HepG2 (cell line): ENCODE measurements at regions not wholly inside any gene's neighbourhood (a gene's known extent, or its start where the extent isn't known, plus 50 kb on each side); places are given as distances from the start of the nearest gene placed in this dataset.

Experiments used
- ATAC-seq: fragments of 200-7000 bp; cut with Tn5 transposase; 3 replicates; pipeline ENCODE4 v1.9.1; 2020; ENCODE audit warnings: mild to moderate bottlenecking, moderate library complexity
- BruUV-seq: library from RNA; stranded (reverse); fragments of 400-500 nt; replicated peaks from 2 replicates; lab custom pipeline; 2021; lab: Mats Ljungman, UMichigan
- CTCF ChIA-PET: fragments of 300-600 bp; formaldehyde crosslinking; extraction: SDS; loops from one replicate; lab custom pipeline; 2021; ENCODE audit warnings: low total read pairs, inconsistent platforms, low intra/inter-chr PET ratio; lab: Yijun Ruan, JAX
- POLR2A ChIA-PET: fragments of 350-600 bp; sonication (Branson Sonifier 250); formaldehyde crosslinking; loops from one replicate; lab custom pipeline; 2020; ENCODE audit warnings: antibody characterized with exemption, inconsistent platforms; lab: Yijun Ruan, JAX
- DNase-seq: peaks from one replicate; pipeline ENCODE4 v3.0.0-alpha.2; 2015; ENCODE audit warnings: low spot score
- FAIRE-seq: peaks from 3 replicates; lab custom pipeline; 2011; peaks lifted over from hg19 to GRCh38; lab: Jason Lieb, UNC
- H2AFZ ChIP-seq: one replicate; pipeline ENCODE4 v1.6.1; 2011; ENCODE audit warnings: low read length, inconsistent platforms
- H3K27ac ChIP-seq: fragments of 300-600 bp; 3 replicates; pipeline ENCODE4 v1.8.0; 2011; ENCODE audit warnings: mixed run types, mild to moderate bottlenecking, mixed read lengths, low read length, inconsistent platforms; ENCODE audit not compliant: insufficient read depth; ENCODE audit errors: extremely low read length
- H3K27me3 ChIP-seq, 2 experiments: fragments of 200-600 bp in 1 of 2; 2 replicates in 1 of 2; 3 replicates in 1 of 2; pipeline versions ENCODE4 v1.6.0 to v1.8.0; 2011; ENCODE audit warnings: low read length in 2 of 2, mild to moderate bottlenecking in 2 of 2, moderate library complexity in 2 of 2, inconsistent platforms in 1 of 2; ENCODE audit not compliant: insufficient read depth in 2 of 2, control insufficient read depth in 1 of 2
- H3K36me3 ChIP-seq, 2 experiments: fragments of 200-600 bp in 1 of 2; replicated peaks in 1 of 2; 2 replicates in 1 of 2; 3 replicates in 1 of 2; pipeline versions ENCODE4 v1.5.1 to v1.8.0; 2011; ENCODE audit warnings: low read length in 2 of 2, inconsistent platforms in 1 of 2; ENCODE audit not compliant: insufficient read depth in 2 of 2, control insufficient read depth in 1 of 2
- H3K4me1 ChIP-seq: 2 replicates; pipeline ENCODE4 v1.5.1; 2012; ENCODE audit warnings: low read length, inconsistent platforms; ENCODE audit not compliant: insufficient read depth
- H3K4me2 ChIP-seq: 2 replicates; pipeline ENCODE4 v1.6.0; 2011; ENCODE audit warnings: low read depth, low read length, inconsistent platforms
- H3K4me3 ChIP-seq, 3 experiments: fragments of 200-600 bp in 1 of 3; sonication (generic), shearing (Covaris generic) in 1 of 3; replicated peaks in 1 of 3; 2 replicates each; pipeline ENCODE4 v1.5.1; 2011 to 2016; ENCODE audit warnings: low read length in 3 of 3, inconsistent platforms in 2 of 3, low read depth in 2 of 3, mild to moderate bottlenecking in 2 of 3, control low read depth in 1 of 3, mixed read lengths in 1 of 3; ENCODE audit not compliant: insufficient read depth in 1 of 3
- H3K79me2 ChIP-seq: one replicate; pipeline ENCODE4 v1.6.1; 2011; ENCODE audit warnings: low read length, inconsistent platforms; ENCODE audit not compliant: insufficient read depth
- H3K9ac ChIP-seq: 2 replicates; pipeline ENCODE4 v1.6.0; 2011; ENCODE audit warnings: mild to moderate bottlenecking, low read depth, low read length, inconsistent platforms; ENCODE audit not compliant: insufficient read depth
- H3K9me3 ChIP-seq: 2 replicates; pipeline ENCODE4 v1.5.1; 2012; ENCODE audit warnings: mild to moderate bottlenecking, low read length
- H4K20me1 ChIP-seq: 2 replicates; pipeline ENCODE4 v1.6.0; 2011; ENCODE audit warnings: inconsistent platforms, mild to moderate bottlenecking, low read length, moderate library complexity; ENCODE audit not compliant: insufficient read depth
- IRX3 ChIP-seq: sonication (generic); formaldehyde crosslinking; IDR thresholded peaks from 2 replicates; pipeline ENCODE4 v1.8.1; 2023; ENCODE audit warnings: mild to moderate bottlenecking, low read depth, missing genetic modification reagents, borderline replicate concordance
- MTA3 ChIP-seq: sonication (generic); formaldehyde crosslinking; IDR thresholded peaks from 2 replicates; pipeline ENCODE4 v1.4.0; 2020; ENCODE audit warnings: missing genetic modification reagents
- RFXAP ChIP-seq: sonication (generic); formaldehyde crosslinking; IDR thresholded peaks from 2 replicates; pipeline ENCODE4 v1.4.0; 2020; ENCODE audit warnings: missing genetic modification reagents, borderline replicate concordance
- TRIM22 ChIP-seq: fragments of 450-650 bp; IDR thresholded peaks from 2 replicates; pipeline ENCODE4 v1.6.1; 2017
- ZFP91 ChIP-seq: sonication (generic); formaldehyde crosslinking; IDR thresholded peaks from 2 replicates; pipeline ENCODE4 v1.9.0; 2022; ENCODE audit warnings: missing genetic modification reagents, mild to moderate bottlenecking, borderline replicate concordance
- ZMAT3 ChIP-seq: sonication (generic); formaldehyde crosslinking; conservative IDR thresholded peaks from 2 replicates; pipeline ENCODE4 v1.7.0; 2021; ENCODE audit warnings: missing genetic modification reagents
- ZNF207 ChIP-seq: fragments of 450-650 bp; IDR thresholded peaks from 2 replicates; pipeline ENCODE4 v1.6.1; 2016; ENCODE audit warnings: antibody characterized with exemption, borderline replicate concordance
- ZNF3 ChIP-seq: IDR thresholded peaks from 2 replicates; pipeline ENCODE4 v1.7.0; 2017; ENCODE audit warnings: inconsistent platforms
- ZNF644 ChIP-seq: IDR thresholded peaks from 2 replicates; pipeline ENCODE4 v1.6.1; 2016; ENCODE audit warnings: low read depth
- WGBS: methylation state at CpG from one replicate; pipeline ENCODE4 v1.1.6; 2017; ENCODE audit warnings: low lambda C conversion rate; 5-methylcytosine and 5-hydroxymethylcytosine counted together
- in situ Hi-C: cut with HindIII; loops from 2 replicates; pipeline ENCODE4 v1.10.0; 2017; ENCODE audit warnings: low pct_unique_long_range_greater_than_20kb; ENCODE audit not compliant: extremely low pct_ligation_motif_present
- intact Hi-C: fragments of 100-400 bp; cut with micrococcal nuclease; formaldehyde crosslinking; loops from one replicate; pipeline ENCODE4 v1.10.0; 2022; ENCODE audit not compliant: unreplicated experiment

DNA sequence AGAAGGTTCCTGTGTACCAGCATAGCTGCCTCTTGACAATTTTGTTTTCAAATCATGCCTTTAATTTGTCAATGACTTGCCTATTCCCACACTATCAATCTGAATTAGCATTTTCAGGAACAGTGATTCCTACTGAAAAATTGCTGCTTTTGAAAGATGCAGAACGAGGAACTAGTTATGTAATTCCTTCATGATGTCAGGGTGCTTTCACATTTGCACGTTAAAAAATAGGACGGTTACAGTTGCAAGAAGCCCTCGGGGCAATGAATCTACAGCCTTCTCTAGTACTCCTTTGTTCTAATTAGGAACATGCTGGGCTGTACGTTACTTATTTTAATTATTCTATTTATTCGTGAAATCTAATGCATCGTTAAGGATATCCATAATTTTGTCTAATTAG, 253.9 kb downstream of the OTUD1 start:
- FAIRE-seq: no peak
- H3K4me2 ChIP-seq: no peak overlapping the region
- H3K9me3 ChIP-seq: no peaks in the 10 kb centered on the region
- in situ Hi-C loops: loop anchor here (10.0 to 25.0 kb wide), 2 partner anchors 378 to 530 kb away; no protein-coding TSS in a partner anchor
- H3K79me2 ChIP-seq: no peaks in the 10 kb centered on the region
- CTCF ChIA-PET: no interaction called here
- H3K27me3 ChIP-seq: peaks cover 4 to 28% of the 10 kb centered on the region in 2 experiments; a peak in 3 of 5 replicates
- TF ChIP-seq ZNF3: no peak
- TF ChIP-seq RFXAP (CRISPR knock-in tag): no peak
- no peak for TF ChIP-seq ZFP91
- no peak for TF ChIP-seq MTA3
- TF ChIP-seq ZMAT3 (CRISPR knock-in tag): no peak
- no peak for TF ChIP-seq ZNF207
- TF ChIP-seq IRX3 (CRISPR knock-in tag): no peak
- no peak for TF ChIP-seq ZNF644
- TF ChIP-seq, all 625 proteins: peak for 0
- Histone ChIP-seq H3K4me1 (no peaks in the 10 kb centered on the region), H2AFZ (no peak overlapping the region), H3K27ac (no peak overlapping the region), H3K36me3 (no peaks in the 10 kb centered on the region), H3K9ac (no peak overlapping the region), H3K4me3 (no peak overlapping the region), H4K20me1 (no peaks in the 10 kb centered on the region)
- no TSS peak for BruUV-seq
- ATAC-seq: no peak
- DNase-seq: no peak
- intact Hi-C loops: no loop called here
- 37% methylated on average over 7 of the region's 7 CpGs for WGBS
- POLR2A ChIA-PET: no interaction called here

DNA sequence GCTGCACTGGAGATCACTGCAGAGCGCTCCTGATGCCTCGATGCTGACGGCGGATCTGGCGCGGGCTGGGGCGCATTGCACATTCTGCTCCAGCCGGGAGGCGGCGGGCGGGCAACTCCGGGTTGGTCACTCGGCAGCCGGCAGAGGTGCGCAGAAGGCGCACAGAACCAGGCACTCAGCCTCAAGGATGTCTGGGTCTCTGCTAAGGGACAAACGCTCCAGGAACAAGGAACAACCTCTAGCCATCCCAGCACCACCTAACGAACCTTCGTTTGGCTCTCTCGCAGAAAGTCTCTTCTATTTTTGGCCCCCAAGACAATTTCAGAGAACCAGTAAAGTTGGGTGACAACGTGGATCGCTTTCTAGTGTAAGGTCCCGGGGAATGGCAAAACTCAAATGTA, 254.6 kb downstream of the OTUD1 start:
- in situ Hi-C loops (loop anchor here (10.0 to 25.0 kb wide), 2 partner anchors 379 to 531 kb away; no protein-coding TSS in a partner anchor), intact Hi-C loops (no loop called here)
- Histone ChIP-seq H3K36me3 (no peaks in the 10 kb centered on the region), H3K79me2 (no peaks in the 10 kb centered on the region), H3K4me3 (no peak overlapping the region), H2AFZ (no peak overlapping the region), H3K27me3 (peaks cover 4 to 28% of the 10 kb centered on the region in 2 experiments; a peak in 3 of 5 replicates), H3K9me3 (no peaks in the 10 kb centered on the region), H3K4me1 (no peaks in the 10 kb centered on the region), H3K9ac (no peak overlapping the region), H3K27ac (no peak overlapping the region), H4K20me1 (no peaks in the 10 kb centered on the region), H3K4me2 (no peak overlapping the region)
- CTCF ChIA-PET: no interaction called here
- DNase-seq (no peak), FAIRE-seq (no peak), ATAC-seq (peak; percentile 66)
- BruUV-seq: no TSS peak
- WGBS: 23% methylated on average over 15 of the region's 23 CpGs
- POLR2A ChIA-PET: no interaction called here
- TF ChIP-seq TRIM22: no peak
